SU-DHL-6 (cell line): ENCODE measurements at regions not wholly inside any gene's neighbourhood (a gene's known extent, or its start where the extent isn't known, plus 50 kb on each side); places are given as distances from the start of the nearest gene placed in this dataset.

ENCODE experiments used
- EZH2phosphoT487 ChIP-seq: fragments of 200-600 bp; sonication (generic), shearing (Covaris generic); conservative IDR thresholded peaks from 2 replicates; pipeline ENCODE4 v1.6.1; 2018; ENCODE audit warnings: mild to moderate bottlenecking, antibody characterized with exemption, low read length, moderate library complexity, mixed read lengths
- TF ChIP-seq, protein P1 (sequence below): fragments of 200-600 bp; sonication (generic); IDR thresholded peaks from one replicate; pipeline ENCODE4 v1.5.1; 2017; ENCODE audit warnings: antibody characterized with exemption, mild to moderate bottlenecking, low read length, moderate library complexity; ENCODE audit not compliant: insufficient read depth, poor library complexity, severe bottlenecking

DNA sequence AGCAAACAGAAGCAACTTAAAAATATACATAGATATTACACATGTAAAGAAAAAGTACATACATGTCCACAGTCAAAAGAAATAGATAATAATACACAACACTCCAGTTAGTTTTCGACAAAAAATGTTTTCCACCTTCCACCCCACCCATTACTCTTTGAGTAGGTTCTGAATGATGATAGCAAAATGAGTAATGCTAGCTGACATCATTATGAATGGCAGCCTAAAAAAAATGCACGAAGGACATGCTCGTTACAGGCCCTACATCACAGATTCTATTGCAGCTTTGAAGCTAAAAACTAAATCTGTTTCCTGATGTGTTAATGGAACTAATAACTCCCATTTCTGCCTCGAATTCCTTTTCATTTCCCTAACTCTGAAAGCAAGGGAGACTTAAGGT lies 578.7 kb upstream of the NETO1 start:
- TF ChIP-seq, protein P1, sequence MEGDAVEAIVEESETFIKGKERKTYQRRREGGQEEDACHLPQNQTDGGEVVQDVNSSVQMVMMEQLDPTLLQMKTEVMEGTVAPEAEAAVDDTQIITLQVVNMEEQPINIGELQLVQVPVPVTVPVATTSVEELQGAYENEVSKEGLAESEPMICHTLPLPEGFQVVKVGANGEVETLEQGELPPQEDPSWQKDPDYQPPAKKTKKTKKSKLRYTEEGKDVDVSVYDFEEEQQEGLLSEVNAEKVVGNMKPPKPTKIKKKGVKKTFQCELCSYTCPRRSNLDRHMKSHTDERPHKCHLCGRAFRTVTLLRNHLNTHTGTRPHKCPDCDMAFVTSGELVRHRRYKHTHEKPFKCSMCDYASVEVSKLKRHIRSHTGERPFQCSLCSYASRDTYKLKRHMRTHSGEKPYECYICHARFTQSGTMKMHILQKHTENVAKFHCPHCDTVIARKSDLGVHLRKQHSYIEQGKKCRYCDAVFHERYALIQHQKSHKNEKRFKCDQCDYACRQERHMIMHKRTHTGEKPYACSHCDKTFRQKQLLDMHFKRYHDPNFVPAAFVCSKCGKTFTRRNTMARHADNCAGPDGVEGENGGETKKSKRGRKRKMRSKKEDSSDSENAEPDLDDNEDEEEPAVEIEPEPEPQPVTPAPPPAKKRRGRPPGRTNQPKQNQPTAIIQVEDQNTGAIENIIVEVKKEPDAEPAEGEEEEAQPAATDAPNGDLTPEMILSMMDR, result no peak
- TF ChIP-seq EZH2phosphoT487, result no peak
